Parathyroid adenoma (tissue), 2 donors: ENCODE measurements at regions not wholly inside any gene's neighbourhood (a gene's known extent, or its start where the extent isn't known, plus 50 kb on each side); places are given as distances from the start of the nearest gene placed in this dataset.

Experiments
- H2AFZ ChIP-seq: fragments of 300-600 bp; sonication (generic); one replicate; pipeline ENCODE4 v1.7.0; 2017; ENCODE audit warnings: antibody characterized with exemption, mild to moderate bottlenecking
- H3K27ac ChIP-seq: fragments of 300-600 bp; sonication (generic); one replicate; pipeline ENCODE4 v1.7.0; 2017
- H3K27me3 ChIP-seq: fragments of 300-600 bp; sonication (generic); one replicate; pipeline ENCODE4 v1.7.0; 2017; ENCODE audit warnings: low read length; ENCODE audit not compliant: control insufficient read depth, insufficient read depth
- H3K36me3 ChIP-seq: fragments of 300-600 bp; sonication (generic); one replicate; pipeline ENCODE4 v1.7.0; 2017; ENCODE audit warnings: low read length; ENCODE audit not compliant: control insufficient read depth, insufficient read depth
- H3K4me1 ChIP-seq: fragments of 300-600 bp; sonication (generic); one replicate; pipeline ENCODE4 v1.7.0; 2017; ENCODE audit warnings: control low read depth
- H3K4me2 ChIP-seq: fragments of 300-600 bp; sonication (generic); one replicate; pipeline ENCODE4 v1.7.0; 2017; ENCODE audit warnings: low read length
- H3K4me3 ChIP-seq: fragments of 300-600 bp; sonication (generic); one replicate; pipeline ENCODE4 v1.7.0; 2017; ENCODE audit warnings: low read depth, low read length
- H3K79me2 ChIP-seq: fragments of 300-600 bp; sonication (generic); one replicate; pipeline ENCODE4 v1.7.0; 2017; ENCODE audit warnings: control low read depth
- H3K9ac ChIP-seq: fragments of 300-600 bp; sonication (generic); one replicate; pipeline ENCODE4 v1.7.0; 2017; ENCODE audit warnings: mild to moderate bottlenecking
- H3K9me3 ChIP-seq: fragments of 300-600 bp; sonication (generic); one replicate; pipeline ENCODE4 v1.7.0; 2017; ENCODE audit warnings: low read length; ENCODE audit not compliant: control insufficient read depth
- TF ChIP-seq, protein P1 (sequence below): fragments of 300-600 bp; sonication (generic); IDR thresholded peaks from one replicate; pipeline ENCODE4 v1.7.0; 2017; ENCODE audit warnings: antibody characterized with exemption, mild to moderate bottlenecking
- donor health status: primary hyperparathyroidism.

DNA sequence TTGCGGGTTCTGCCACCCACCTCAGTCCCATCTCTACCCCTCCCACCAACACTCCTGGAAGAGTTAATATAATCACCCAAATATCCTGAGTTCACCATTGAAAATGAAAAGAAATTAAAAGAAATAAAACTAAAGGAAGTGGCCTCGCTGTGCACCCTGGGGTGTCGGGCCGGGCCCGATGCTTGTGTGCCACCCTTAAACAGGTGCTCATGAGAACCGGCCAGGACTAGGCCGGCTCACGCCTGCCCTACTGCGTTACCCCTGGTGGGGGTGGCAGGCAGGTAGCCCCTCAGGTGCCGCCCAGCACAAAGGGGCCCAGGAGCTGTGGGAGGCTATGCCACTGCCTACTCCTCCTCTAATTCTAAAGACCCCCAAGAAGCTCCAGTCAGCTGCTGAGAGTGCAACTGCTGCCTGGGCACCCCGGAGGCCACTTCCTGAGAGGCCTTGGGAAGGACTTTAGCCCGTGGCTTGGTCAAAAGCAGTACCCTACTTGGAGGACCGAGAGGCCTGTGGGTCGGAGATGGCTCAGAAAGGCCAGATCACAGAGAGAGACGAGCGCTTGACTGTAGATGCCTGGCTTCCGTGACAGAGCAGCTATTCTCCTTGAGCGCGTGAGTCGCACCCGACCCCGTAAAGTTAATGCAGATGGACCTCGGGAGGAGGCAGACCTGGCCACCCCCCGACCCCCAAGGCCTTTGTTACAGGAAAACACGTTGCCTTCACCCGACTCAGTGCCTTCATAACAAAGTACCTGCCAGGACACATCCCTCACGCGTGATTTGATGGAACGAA, 51.0 kb upstream of the PPP2R2D start:
- H3K9ac ChIP-seq: no peak overlapping the region
- no peak overlapping the region for H2AFZ ChIP-seq
- H3K36me3 ChIP-seq: no peaks in the 10 kb centered on the region
- TF ChIP-seq, protein P1, sequence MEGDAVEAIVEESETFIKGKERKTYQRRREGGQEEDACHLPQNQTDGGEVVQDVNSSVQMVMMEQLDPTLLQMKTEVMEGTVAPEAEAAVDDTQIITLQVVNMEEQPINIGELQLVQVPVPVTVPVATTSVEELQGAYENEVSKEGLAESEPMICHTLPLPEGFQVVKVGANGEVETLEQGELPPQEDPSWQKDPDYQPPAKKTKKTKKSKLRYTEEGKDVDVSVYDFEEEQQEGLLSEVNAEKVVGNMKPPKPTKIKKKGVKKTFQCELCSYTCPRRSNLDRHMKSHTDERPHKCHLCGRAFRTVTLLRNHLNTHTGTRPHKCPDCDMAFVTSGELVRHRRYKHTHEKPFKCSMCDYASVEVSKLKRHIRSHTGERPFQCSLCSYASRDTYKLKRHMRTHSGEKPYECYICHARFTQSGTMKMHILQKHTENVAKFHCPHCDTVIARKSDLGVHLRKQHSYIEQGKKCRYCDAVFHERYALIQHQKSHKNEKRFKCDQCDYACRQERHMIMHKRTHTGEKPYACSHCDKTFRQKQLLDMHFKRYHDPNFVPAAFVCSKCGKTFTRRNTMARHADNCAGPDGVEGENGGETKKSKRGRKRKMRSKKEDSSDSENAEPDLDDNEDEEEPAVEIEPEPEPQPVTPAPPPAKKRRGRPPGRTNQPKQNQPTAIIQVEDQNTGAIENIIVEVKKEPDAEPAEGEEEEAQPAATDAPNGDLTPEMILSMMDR: no peak
- no peaks in the 10 kb centered on the region for H3K9me3 ChIP-seq
- no peak overlapping the region for H3K4me2 ChIP-seq
- H3K27ac ChIP-seq: no peak overlapping the region
- H3K79me2 ChIP-seq: no peaks in the 10 kb centered on the region
- no peak overlapping the region for H3K4me3 ChIP-seq
- H3K27me3 ChIP-seq: no peaks in the 10 kb centered on the region
- H3K4me1 ChIP-seq: no peaks in the 10 kb centered on the region

DNA sequence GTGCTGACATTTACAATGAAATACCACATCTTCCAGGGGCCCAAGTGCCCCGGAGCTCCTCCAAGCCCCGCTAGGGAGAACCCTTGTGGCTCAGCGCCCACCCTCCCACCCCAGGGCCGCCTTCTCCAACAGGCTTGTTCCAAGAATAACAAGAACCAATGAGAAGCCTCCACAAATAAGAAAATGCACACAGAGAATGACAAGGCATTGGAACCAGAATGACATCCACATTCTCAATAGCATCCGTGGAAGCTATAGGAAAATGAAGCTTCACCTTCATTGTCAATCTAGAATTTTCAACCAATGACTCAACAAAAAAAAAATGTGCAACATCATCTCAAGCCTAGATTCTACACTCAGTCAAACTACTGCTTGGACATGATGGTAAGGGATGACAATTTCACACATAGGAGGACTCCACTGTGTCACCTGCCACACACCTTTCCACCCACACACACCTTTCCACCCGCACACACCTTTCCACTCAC, 50.4 kb upstream of the PPP2R2D start:
- H3K4me2 ChIP-seq: no peak overlapping the region
- peaks cover 4% of the 10 kb centered on the region for H3K4me1 ChIP-seq
- H3K27ac ChIP-seq: no peak overlapping the region
- no peak overlapping the region for H3K9ac ChIP-seq
- H3K4me3 ChIP-seq: no peak overlapping the region
- H2AFZ ChIP-seq: no peak overlapping the region
- H3K27me3 ChIP-seq: no peaks in the 10 kb centered on the region
- H3K9me3 ChIP-seq: no peaks in the 10 kb centered on the region
- H3K36me3 ChIP-seq: no peaks in the 10 kb centered on the region
- TF ChIP-seq, protein P1: no peak
- H3K79me2 ChIP-seq: no peaks in the 10 kb centered on the region
